OCI-LY3 (cell line): ENCODE measurements at regions not wholly inside any gene's neighbourhood (a gene's known extent, or its start where the extent isn't known, plus 50 kb on each side); places are given as distances from the start of the nearest gene placed in this dataset.

ENCODE experiments used
- H2AFZ ChIP-seq: fragments of 200-600, 300-600 bp; shearing (Covaris generic); 2 replicates; pipeline ENCODE4 v1.6.0; 2014; ENCODE audit warnings: antibody characterized with exemption, low read depth, low read length
- H3K27ac ChIP-seq: fragments of 200-600, 300-600 bp; sonication (generic); 2 replicates; pipeline ENCODE4 v1.5.1; 2014; ENCODE audit warnings: mild to moderate bottlenecking, low read length, moderate library complexity, mixed read lengths
- H3K27me3 ChIP-seq: fragments of 200-600, 300-600 bp; sonication (generic); 2 replicates; pipeline ENCODE4 v1.6.1; 2014; ENCODE audit warnings: low read depth, low read length, mixed read lengths
- H3K36me3 ChIP-seq: fragments of 200-600, 300-600 bp; sonication (generic); replicated peaks from 2 replicates; pipeline ENCODE3; 2014; ENCODE audit warnings: low read depth, low read length, mixed read lengths
- H3K4me1 ChIP-seq: fragments of 300-600, 200-600 bp; sonication (generic); 2 replicates; pipeline ENCODE4 v1.6.1; 2014; ENCODE audit warnings: low read length, mixed read lengths
- H3K4me2 ChIP-seq: fragments of 200-600, 300-600 bp; sonication (generic); 2 replicates; pipeline ENCODE4 v1.6.1; 2014; ENCODE audit warnings: low read length, mixed read lengths
- H3K4me3 ChIP-seq: fragments of 300-600, 200-600 bp; sonication (generic); 2 replicates; pipeline ENCODE4 v1.5.1; 2014; ENCODE audit warnings: antibody characterized with exemption, mild to moderate bottlenecking, low read length, moderate library complexity
- H3K79me2 ChIP-seq: fragments of 300-600, 200-600 bp; shearing (Covaris generic); 2 replicates; pipeline ENCODE4 v1.6.1; 2014; ENCODE audit warnings: mild to moderate bottlenecking, low read length, mixed read lengths
- H3K9ac ChIP-seq: fragments of 300-600, 200-600 bp; shearing (Covaris generic); 2 replicates; pipeline ENCODE4 v1.6.0; 2014; ENCODE audit warnings: mild to moderate bottlenecking, low read length, moderate library complexity
- H3K9me3 ChIP-seq: fragments of 200-600, 300-600 bp; shearing (Covaris generic); 2 replicates; pipeline ENCODE4 v1.6.1; 2014; ENCODE audit warnings: low read length, mixed read lengths; ENCODE audit not compliant: insufficient read depth
- H4K20me1 ChIP-seq: fragments of 200-600, 300-600 bp; sonication (generic); 2 replicates; pipeline ENCODE4 v1.6.1; 2016; ENCODE audit warnings: low read length, mixed read lengths; ENCODE audit not compliant: insufficient read depth
- CTCF ChIP-seq: fragments of 200-600, 300-600 bp; sonication (generic); IDR thresholded peaks from 2 replicates; pipeline ENCODE4 v1.5.1; 2014; ENCODE audit warnings: antibody characterized with exemption, low read length, low read depth
- EZH2phosphoT487 ChIP-seq: fragments of 200-600 bp; shearing (Covaris generic); IDR thresholded peaks from 2 replicates; pipeline ENCODE4 v1.6.1; 2018; ENCODE audit warnings: antibody characterized with exemption, mixed run types, low read depth

GRCh38 chr17:22435231-22435974 lies 743.1 kb downstream of the KCNJ18 start:
- H2AFZ ChIP-seq, result no peak overlapping the region
- TF ChIP-seq CTCF (no peak), EZH2phosphoT487 (no peak)

GRCh38 chr17:22441776-22442175 lies 749.5 kb downstream of the KCNJ18 start:
- H3K36me3 ChIP-seq, result no peaks in the 10 kb centered on the region
- no peaks in the 10 kb centered on the region for H3K9me3 ChIP-seq
- no peak for TF ChIP-seq EZH2phosphoT487
- no peak for TF ChIP-seq CTCF
- no peaks in the 10 kb centered on the region for H4K20me1 ChIP-seq
- H3K4me1 ChIP-seq, result no peaks in the 10 kb centered on the region
- H3K27me3 ChIP-seq, result no peaks in the 10 kb centered on the region
- no peak overlapping the region for H3K4me3 ChIP-seq
- no peak overlapping the region for H3K27ac ChIP-seq
- H2AFZ ChIP-seq, result no peak overlapping the region
- H3K79me2 ChIP-seq, result no peaks in the 10 kb centered on the region
- no peak overlapping the region for H3K4me2 ChIP-seq
- no peak overlapping the region for H3K9ac ChIP-seq

More at GRCh38 chr17:22435231-22435974, 743.1 kb downstream of the KCNJ18 start:
- H3K79me2 ChIP-seq, result no peaks in the 10 kb centered on the region
- no peaks in the 10 kb centered on the region for H3K36me3 ChIP-seq
- H3K9ac ChIP-seq, result no peak overlapping the region
- no peaks in the 10 kb centered on the region for H3K9me3 ChIP-seq
- H3K4me1 ChIP-seq, result no peaks in the 10 kb centered on the region
- no peak overlapping the region for H3K27ac ChIP-seq
- no peak overlapping the region for H3K4me2 ChIP-seq
- no peaks in the 10 kb centered on the region for H3K27me3 ChIP-seq
- no peak overlapping the region for H3K4me3 ChIP-seq
- H4K20me1 ChIP-seq, result no peaks in the 10 kb centered on the region

GRCh38 chr17:22443061-22443460 lies 750.7 kb downstream of the KCNJ18 start:
- no peak for TF ChIP-seq CTCF
- TF ChIP-seq EZH2phosphoT487, result no peak
- Histone ChIP-seq H3K27ac (no peak overlapping the region), H3K4me2 (no peak overlapping the region), H3K9me3 (no peaks in the 10 kb centered on the region), H3K27me3 (no peaks in the 10 kb centered on the region), H3K4me1 (no peaks in the 10 kb centered on the region), H3K4me3 (no peak overlapping the region), H4K20me1 (no peaks in the 10 kb centered on the region), H2AFZ (no peak overlapping the region), H3K79me2 (no peaks in the 10 kb centered on the region), H3K36me3 (no peaks in the 10 kb centered on the region), H3K9ac (no peak overlapping the region)

- Histone ChIP-seq H3K4me3 (no peak overlapping the region), H3K4me1 (no peaks in the 10 kb centered on the region), H3K36me3 (no peaks in the 10 kb centered on the region), H3K79me2 (no peaks in the 10 kb centered on the region), H3K27me3 (no peaks in the 10 kb centered on the region), H3K27ac (no peak overlapping the region), H3K9me3 (no peaks in the 10 kb centered on the region), H3K4me2 (no peak overlapping the region), H3K9ac (no peak overlapping the region), H2AFZ (no peak overlapping the region), H4K20me1 (no peaks in the 10 kb centered on the region)
- TF ChIP-seq CTCF (no peak), EZH2phosphoT487 (no peak)
These were observed 760.9 kb downstream of the KCNJ18 start for GRCh38 chr17:22453181-22453580.
